HG03457 (cell line): ENCODE measurements at regions not wholly inside any gene's neighbourhood (a gene's known extent, or its start where the extent isn't known, plus 50 kb on each side); places are given as distances from the start of the nearest gene placed in this dataset.

ENCODE experiments used
- ATAC-seq: cut with Tn5 transposase; IDR thresholded peaks from one replicate; pipeline ENCODE4 v1.9.1; 2021; ENCODE audit warnings: moderate number of reproducible peaks; ENCODE audit not compliant: unreplicated experiment

- ATAC-seq, result no peak
Observed at GRCh38 chr12:60834806-60835205, 1239.0 kb downstream of the SLC16A7 start.

DNA sequence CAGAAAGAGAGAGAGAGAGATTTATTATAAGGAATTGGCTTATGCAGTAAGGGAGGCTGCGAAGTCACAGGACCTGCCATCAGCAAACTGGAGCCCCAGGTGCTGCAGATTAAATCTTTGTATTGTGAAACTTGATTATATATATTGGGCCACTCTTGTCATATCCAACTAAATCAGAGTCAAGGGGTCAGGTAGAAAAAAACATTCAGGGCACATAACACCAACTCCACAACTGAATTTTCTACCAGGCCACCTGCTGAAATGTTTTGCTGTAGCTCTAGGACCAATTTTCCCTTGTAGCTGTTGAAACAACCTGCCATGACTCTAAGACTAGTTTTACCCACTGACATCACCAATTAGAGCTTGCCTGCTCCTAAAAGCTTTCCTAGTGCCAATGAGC, 1240.8 kb downstream of the SLC16A7 start:
- ATAC-seq, result no peak

DNA sequence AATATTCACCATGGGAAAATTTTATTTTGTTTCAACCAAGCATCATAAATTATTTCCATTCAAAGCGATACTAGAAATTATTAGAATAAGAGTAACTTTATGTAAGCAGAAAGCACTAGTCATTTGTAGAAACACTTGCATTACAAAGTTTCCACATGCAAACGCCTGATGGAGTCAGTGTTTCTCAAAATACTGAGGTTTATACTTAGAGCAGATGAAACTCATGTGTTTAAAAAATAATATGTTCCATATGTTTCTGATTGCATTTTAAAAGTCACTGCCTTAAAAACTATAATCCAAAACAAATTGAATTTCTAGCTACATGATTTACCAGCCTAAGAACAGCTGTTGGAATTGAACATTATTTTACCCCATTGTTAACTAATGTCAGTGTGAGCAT, 1246.4 kb downstream of the SLC16A7 start:
- ATAC-seq, result no peak

DNA sequence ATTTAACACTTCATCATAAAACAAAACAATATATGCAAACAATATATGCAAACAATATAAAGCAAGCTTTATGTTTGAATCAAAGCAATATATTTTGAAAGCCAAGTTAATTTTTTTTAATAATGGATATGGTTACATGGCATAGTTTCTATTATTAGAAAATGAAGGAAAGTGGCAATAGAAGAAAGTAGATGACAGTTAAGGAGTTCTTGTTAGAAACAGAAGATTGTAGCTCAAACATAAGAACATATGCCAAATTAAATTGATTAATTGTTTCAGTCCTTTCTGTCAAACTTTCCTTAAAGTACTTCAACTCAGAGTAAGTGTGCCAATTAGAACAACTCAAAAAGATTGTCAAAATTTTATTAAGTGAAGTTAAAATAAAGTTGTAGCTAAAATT, 1248.3 kb downstream of the SLC16A7 start:
- no peak for ATAC-seq

DNA sequence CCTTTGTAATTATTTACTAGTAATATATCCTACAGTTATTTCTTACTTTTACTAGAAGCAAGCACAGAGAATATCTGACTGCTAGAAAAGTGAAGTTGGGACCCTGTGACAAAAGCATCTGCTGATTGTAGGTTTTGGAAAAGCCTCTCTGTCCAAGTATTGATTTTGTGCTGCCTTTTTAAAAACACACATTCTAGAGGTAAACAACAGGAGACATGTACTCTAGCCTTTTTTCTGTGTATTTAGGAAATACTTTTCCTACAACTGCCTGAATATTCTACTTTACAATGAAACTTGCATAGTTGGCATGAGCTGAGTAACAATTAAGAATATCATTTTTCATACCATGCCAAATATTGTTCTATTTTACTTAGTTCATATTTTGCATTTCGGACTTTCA, 1249.0 kb downstream of the SLC16A7 start:
- no peak for ATAC-seq

- ATAC-seq, result no peak
Observed at GRCh38 chr12:60845696-60846095, 1249.9 kb downstream of the SLC16A7 start.

DNA sequence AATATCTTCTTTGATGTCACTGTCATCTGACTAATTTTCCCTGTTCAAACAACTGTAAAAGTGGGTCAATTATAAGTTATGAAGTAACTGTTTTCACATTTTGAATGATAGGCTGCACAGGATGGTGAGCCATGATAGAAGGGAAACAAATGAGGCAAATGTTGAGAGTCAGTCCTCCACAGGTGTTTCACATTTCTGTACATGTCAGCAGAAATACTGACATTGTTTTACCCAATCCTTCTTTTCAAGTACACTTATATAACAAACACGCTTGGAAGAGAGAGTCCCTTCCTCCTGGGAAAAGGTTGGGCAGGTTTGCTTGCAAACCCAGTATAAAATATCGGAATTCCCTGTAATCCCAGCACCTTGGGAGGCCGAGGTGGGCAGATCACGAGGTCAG, 1251.5 kb downstream of the SLC16A7 start:
- no peak for ATAC-seq

DNA sequence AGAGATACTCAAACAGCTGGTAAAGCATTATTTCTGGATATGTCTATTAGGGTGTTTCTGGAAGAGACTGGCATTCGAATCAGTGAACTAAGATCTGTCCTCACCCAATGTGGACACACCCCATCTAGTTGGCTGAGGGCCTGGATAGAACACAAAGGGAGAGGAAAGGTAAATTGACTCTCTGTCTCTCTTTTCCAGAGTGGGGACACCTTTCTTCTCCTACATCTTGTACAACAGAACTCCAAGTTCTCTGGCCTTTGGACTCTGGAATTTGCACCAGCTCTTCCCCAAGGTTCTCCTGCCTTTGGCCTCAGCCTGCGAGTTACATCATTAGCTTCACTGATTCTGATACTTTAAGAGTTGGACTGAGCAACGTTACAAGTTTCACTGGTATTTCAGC, 1253.9 kb downstream of the SLC16A7 start:
- ATAC-seq, result no peak

- no peak for ATAC-seq
Observed at GRCh38 chr12:60853407-60853806, 1257.6 kb downstream of the SLC16A7 start.

DNA sequence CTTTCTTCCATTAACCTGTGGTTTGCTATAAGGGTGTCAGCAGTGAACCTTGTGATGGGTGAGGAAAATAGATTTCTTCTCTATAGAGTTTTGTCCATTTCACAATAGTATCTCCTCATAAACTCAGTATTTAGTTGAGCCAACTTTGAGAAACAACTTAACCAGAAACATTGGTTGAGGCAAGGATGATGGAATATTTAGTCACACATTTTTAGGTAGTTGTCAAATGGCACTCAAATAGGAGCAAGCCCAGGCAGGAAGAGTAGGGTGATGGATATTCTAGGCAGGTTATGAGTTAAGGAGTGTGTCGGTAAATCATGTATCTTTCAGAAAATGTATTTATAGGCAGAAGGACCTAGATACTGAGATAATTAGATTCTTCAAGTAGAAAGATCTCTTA, 1267.6 kb downstream of the SLC16A7 start:
- ATAC-seq, result no peak

- no peak for ATAC-seq
Observed at GRCh38 chr12:60872219-60872618, 1276.4 kb downstream of the SLC16A7 start.

GRCh38 chr12:60872850-60873713, 1277.3 kb downstream of the SLC16A7 start:
- no peak for ATAC-seq

GRCh38 chr12:60874091-60874490, 1278.3 kb downstream of the SLC16A7 start:
- ATAC-seq, result no peak

- no peak for ATAC-seq
Observed at GRCh38 chr12:60920841-60921495, 1325.1 kb downstream of the SLC16A7 start.

DNA sequence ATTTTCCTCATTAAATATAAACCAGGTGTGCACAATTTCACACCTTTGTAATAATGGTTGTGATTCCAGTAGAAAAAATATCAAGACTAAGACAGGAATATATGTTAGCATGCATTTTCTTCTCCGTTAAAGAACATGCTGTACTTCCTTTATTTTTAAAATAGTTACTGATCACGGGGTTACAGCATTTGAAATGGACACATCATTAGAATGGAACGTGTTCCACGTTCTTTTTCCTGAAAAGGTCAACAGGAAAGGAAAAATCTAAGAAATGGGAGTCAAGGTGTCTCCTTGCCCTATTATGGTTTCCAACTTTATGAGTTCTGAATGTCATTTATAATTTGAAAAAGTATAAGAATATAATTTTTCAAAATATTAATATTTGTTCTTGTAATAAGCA, 1325.7 kb downstream of the SLC16A7 start:
- no peak for ATAC-seq

DNA sequence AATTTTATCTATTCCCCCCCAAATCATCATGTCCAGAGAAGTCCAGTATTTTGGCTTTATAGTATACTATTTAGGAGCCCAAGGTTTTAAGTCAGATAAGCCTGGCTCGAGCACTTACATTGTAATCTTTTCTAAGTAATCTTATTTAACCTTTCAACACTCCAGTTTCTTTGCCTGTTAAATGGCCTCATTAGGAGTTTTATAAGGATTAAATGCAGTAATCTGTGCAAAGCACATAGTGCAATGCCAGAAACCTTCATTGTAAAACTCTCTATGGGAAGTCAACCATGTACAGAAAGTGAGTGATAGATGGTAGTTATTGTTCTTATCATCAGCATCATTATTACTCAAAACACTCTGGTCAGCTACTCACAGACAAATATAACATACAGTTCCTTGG, 1330.4 kb downstream of the SLC16A7 start:
- no peak for ATAC-seq

- ATAC-seq, result no peak
Observed at GRCh38 chr12:60930151-60930550, 1330.1 kb upstream of the USP15 start.

- no peak for ATAC-seq
Observed at GRCh38 chr12:60935981-60936761, 1324.0 kb upstream of the USP15 start.

GRCh38 chr12:60947533-60947932, 1312.7 kb upstream of the USP15 start:
- ATAC-seq, result no peak

DNA sequence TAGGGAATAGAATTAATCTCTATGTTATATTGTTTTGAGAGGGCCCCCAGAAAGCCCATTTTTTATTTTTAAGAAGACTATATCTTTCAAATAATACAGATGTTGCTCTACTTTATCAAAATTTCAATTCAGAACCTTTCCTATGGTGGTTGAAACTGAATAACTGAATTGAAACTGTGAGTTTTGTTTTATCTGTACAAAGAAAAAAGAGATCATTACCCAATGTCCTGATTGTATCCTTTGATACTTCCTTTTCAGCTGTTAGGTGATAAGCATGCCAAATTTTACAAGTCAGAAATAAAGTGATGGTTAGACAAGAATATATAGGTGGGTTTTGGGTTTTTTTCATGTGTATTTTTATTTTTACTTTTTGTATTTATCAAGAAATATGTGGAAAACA, 1293.1 kb upstream of the USP15 start:
- no peak for ATAC-seq

DNA sequence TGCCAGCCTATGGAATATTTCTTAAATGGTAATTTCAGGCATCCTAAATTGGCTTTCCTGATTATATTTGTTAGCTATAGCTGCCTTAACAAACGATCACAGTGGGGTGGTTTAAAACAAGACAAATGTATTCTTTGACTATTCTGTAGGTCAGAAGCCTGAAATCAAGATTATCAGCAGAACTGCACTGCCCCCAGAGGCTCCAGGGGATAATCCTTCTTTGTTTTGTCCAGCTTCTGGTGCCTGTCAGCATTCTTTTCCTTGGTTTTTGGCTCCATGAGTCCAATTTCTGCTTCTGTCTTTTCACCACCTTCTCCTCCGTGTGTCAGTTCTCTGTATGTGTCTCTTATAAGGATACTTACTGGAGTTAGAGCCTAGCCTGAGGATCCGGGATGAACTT, 1282.2 kb upstream of the USP15 start:
- no peak for ATAC-seq

GRCh38 chr12:60980558-60980957, 1279.6 kb upstream of the USP15 start:
- ATAC-seq, result no peak
